ENCODE measurements at regions not wholly inside any gene's neighbourhood (a gene's known extent, or its start where the extent isn't known, plus 50 kb on each side); places are given as distances from the start of the nearest gene placed in this dataset.

DNA sequence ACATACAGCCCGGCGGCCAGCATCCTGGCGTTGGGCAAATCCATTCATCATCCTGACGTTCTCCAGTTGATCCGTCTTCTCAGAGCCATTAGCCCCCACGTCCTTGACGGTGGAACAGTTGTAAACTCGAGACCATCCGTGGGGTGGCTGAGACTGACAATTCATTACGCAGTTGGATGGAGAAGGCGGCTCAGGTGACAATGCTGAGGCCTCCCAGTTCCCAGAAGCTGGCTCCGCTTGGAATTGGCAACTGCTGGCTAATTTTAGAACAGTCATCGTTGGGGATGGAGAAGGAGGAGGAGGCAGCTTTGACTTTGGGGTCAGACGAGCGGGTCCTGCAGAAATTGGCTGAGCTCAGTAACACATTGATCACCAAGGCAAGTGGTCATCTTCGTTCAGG lies 186.5 kb downstream of the PHETA1 start:
- ATAC-seq (no peak), DNase-seq (no peak)
- POLR2A ChIA-PET: no interaction called here
- H3K4me3 Mint-ChIP-seq: no peak overlapping the region
- peaks cover 0 to 2% (median 0%) of the 10 kb centered on the region in 3 donors for H3K36me3 Mint-ChIP-seq
- H3K27me3 Mint-ChIP-seq: peaks cover 7 to 52% (median 23%) of the 10 kb centered on the region in 5 donors
- H3K27ac Mint-ChIP-seq: no peak overlapping the region
- peaks cover 0 to 8% (median 4%) of the 10 kb centered on the region in 4 donors for H3K4me1 Mint-ChIP-seq
- H3K9me3 Mint-ChIP-seq: no peaks in the 10 kb centered on the region

DNA sequence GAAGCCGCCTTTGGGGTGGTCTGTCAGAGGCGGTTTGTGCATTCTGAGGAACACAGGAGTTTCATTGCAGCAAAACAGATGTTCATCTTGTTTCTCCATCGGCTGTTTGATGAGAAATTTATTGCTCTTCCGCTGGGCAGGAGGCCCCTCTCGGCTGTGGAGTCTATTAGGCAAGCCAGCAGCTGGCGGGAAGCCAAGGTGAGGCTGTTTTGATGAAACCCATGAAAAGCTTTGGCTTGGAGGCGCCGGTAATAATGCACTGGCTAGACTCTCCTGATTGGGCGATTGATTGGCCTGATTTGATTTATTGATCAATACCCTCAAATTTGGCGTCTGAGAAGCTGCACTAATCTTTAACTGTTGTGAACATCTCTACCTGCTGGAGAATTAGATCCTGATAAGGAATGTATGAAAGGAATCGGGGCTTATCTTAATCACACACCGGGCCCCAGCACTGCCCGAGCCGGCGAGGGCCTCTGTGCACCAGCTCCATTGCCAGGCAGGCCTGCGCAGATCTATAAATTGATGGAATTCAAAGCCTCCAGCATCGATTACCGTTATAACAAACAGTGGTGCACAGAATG lies 187.7 kb downstream of the PHETA1 start:
- peak in 2 of 10 donors; percentile 10 to 18 for DNase-seq
- Mint-ChIP-seq H3K9me3 (no peaks in the 10 kb centered on the region), H3K27ac (no peak overlapping the region), H3K4me1 (peaks cover 0 to 8% (median 4%) of the 10 kb centered on the region in 4 donors), H3K27me3 (peaks cover 7 to 52% (median 23%) of the 10 kb centered on the region in 5 donors), H3K4me3 (peak overlapping the region in 1 of 10 donors; percentile 4), H3K36me3 (peaks cover 0 to 2% (median 0%) of the 10 kb centered on the region in 3 donors)
- no peak for ATAC-seq
- POLR2A ChIA-PET: no interaction called here

GRCh38 chr12:111180426-111181142 lies 188.3 kb downstream of the PHETA1 start:
- DNase-seq (no peak), ATAC-seq (no peak)
- no peak overlapping the region for H3K4me3 Mint-ChIP-seq
- peaks cover 0 to 2% (median 0%) of the 10 kb centered on the region in 3 donors for H3K36me3 Mint-ChIP-seq
- peaks cover 7 to 52% (median 25%) of the 10 kb centered on the region in 5 donors for H3K27me3 Mint-ChIP-seq
- POLR2A ChIA-PET: no interaction called here
- H3K27ac Mint-ChIP-seq: peak overlapping the region in 1 of 10 donors; percentile 11
- H3K4me1 Mint-ChIP-seq: peaks cover 0 to 8% (median 4%) of the 10 kb centered on the region in 4 donors
- H3K9me3 Mint-ChIP-seq: no peaks in the 10 kb centered on the region

DNA sequence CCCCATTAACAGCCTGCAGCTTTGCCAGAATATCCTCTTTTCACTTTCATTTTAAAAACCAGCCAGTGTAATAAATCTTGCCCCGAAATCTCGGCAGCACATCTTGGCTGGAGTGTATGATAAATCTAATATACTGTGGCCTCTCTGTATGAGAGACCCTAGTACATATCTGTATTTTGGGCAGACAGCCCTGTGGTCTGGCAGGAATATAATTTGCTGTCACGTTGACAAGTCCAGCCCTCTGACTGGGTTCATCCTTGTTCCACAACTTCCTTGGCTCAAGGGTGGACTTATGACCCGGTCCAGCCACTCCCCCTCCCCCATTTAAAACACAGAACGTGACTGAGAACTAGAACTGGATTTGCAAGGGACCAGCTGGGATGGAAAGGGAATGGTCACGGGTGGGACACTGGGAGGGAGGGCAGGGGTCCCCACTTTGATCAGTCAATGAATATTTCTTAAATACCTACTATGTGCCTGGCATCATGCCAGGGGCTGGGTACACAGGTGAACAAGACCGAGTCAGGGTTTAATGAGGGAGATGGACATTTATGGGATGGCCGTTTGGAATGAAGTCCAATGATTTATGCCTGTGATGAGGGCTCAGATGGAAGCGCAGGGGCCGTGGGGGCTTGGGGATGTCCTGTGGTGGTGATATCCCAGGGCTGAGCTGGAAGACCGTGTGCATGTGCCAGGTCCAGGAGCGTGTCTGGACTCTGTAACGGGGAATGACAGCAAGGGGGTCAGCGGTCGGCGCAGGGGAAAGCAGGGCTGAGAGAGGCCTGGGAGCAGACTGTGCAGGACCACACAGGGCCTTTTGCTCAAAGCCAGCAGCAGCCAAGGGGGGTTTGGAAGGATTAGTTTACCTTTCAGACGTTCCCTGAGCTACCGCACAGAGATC lies 190.5 kb downstream of the PHETA1 start:
- peaks cover 0 to 13% (median 4%) of the 10 kb centered on the region in 4 donors for H3K4me1 Mint-ChIP-seq
- H3K36me3 Mint-ChIP-seq: peaks cover 0 to 2% (median 0%) of the 10 kb centered on the region in 3 donors
- H3K4me3 Mint-ChIP-seq: no peak overlapping the region
- POLR2A ChIA-PET: no interaction called here
- peaks cover 7 to 52% (median 28%) of the 10 kb centered on the region in 5 donors for H3K27me3 Mint-ChIP-seq
- no peaks in the 10 kb centered on the region for H3K9me3 Mint-ChIP-seq
- DNase-seq (no peak), ATAC-seq (no peak)
- no peak overlapping the region for H3K27ac Mint-ChIP-seq

DNA sequence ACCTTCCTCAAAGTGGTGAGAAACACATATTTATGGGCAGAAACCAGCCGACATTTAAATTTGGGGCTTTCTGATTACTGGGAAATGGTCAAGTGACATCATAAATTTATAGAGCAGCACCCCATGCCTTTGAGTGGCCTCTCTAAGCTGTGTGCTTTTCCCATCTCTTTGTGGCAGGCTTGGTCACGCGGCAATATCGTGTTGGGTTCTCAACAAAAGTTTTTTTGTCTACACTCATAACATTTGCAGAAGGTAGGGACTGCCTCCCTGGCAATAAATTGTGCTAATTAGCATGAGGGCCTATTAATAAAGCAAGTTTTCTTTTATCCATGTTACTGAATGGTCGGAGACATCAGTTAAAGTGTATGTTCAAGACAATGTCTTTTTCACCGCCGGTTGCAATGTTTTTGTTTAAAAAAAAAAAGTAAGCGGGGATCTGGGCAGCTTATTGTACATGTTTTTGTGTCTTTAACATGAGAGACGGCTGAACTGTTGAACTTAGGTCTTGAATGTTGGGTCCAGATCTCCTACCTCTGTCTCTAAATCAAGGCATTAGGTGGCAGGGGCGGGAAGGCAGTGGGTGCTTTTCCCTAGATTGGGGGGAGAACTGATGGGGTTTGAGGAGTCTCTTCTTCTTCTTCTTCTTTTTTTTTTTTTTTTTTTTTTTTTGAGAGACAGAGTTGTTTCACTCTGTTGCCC lies 193.3 kb downstream of the PHETA1 start:
- Mint-ChIP-seq H3K4me1 (peaks cover 1 to 8% (median 3%) of the 10 kb centered on the region in 4 donors), H3K9me3 (no peaks in the 10 kb centered on the region), H3K4me3 (no peak overlapping the region), H3K27me3 (peaks cover 5 to 34% (median 18%) of the 10 kb centered on the region in 5 donors), H3K27ac (peak overlapping the region in 1 of 10 donors; percentile 56), H3K36me3 (no peaks in the 10 kb centered on the region)
- DNase-seq (no peak), ATAC-seq (no peak)
- POLR2A ChIA-PET: no interaction called here

DNA sequence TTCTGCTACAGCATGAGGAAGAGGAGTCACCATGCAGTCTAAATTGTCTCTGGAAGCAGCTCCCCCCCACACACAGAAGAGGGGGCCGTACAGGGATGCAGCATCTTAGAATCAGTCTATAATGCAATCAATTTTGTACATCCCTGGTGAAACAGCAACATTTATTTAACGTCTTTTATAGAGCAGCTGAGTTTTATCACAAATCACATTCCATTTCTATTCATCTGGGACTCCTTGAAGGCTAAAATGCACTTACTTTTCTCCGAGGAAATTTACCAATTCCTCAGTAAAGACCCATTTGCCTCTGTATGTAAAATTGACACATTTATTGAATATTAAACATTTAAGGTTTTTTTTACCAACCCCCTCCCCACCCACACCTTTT lies 193.9 kb downstream of the PHETA1 start:
- H3K4me1 Mint-ChIP-seq: peaks cover 1 to 10% (median 5%) of the 10 kb centered on the region in 4 donors
- DNase-seq (no peak), ATAC-seq (no peak)
- H3K27me3 Mint-ChIP-seq: peaks cover 2 to 33% (median 14%) of the 10 kb centered on the region in 5 donors
- no peaks in the 10 kb centered on the region for H3K36me3 Mint-ChIP-seq
- no peak overlapping the region for H3K4me3 Mint-ChIP-seq
- no peak overlapping the region for H3K27ac Mint-ChIP-seq
- no peaks in the 10 kb centered on the region for H3K9me3 Mint-ChIP-seq
- POLR2A ChIA-PET: no interaction called here

- DNase-seq (peak in 3 of 10 donors; percentile 0 to 32 (median 6)), ATAC-seq (no peak)
- H3K4me1 Mint-ChIP-seq: peaks cover 1 to 14% (median 5%) of the 10 kb centered on the region in 4 donors
- H3K9me3 Mint-ChIP-seq: no peaks in the 10 kb centered on the region
- no peaks in the 10 kb centered on the region for H3K36me3 Mint-ChIP-seq
- H3K27ac Mint-ChIP-seq: no peak overlapping the region
- POLR2A ChIA-PET: no interaction called here
- H3K4me3 Mint-ChIP-seq: no peak overlapping the region
- H3K27me3 Mint-ChIP-seq: peaks cover 2 to 33% (median 12%) of the 10 kb centered on the region in 5 donors
These were observed 194.5 kb downstream of the PHETA1 start for GRCh38 chr12:111174251-111174960.

DNA sequence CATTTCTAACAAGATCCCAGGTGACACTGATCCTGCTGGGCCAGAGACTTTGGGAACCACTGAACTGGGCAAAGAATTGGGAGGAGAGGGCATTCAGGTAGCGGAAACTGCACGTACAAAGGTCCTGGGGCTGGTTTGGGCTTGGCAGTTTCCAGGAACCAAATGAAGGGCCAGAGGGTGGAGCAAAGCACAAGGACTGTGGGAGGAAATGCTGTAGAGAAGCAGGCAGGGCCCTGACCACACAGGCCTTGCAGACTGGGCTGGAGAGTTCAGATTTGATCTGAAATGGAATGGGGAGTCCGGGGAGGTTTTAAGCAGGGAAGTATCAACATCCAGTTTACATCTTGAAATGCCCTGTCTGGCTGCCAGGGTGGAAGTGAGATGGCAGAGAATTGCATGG lies 195.1 kb downstream of the PHETA1 start:
- DNase-seq (no peak), ATAC-seq (no peak)
- H3K4me3 Mint-ChIP-seq: no peak overlapping the region
- peaks cover 1 to 14% (median 5%) of the 10 kb centered on the region in 4 donors for H3K4me1 Mint-ChIP-seq
- POLR2A ChIA-PET: no interaction called here
- H3K36me3 Mint-ChIP-seq: no peaks in the 10 kb centered on the region
- no peaks in the 10 kb centered on the region for H3K9me3 Mint-ChIP-seq
- H3K27ac Mint-ChIP-seq: peak overlapping the region in 1 of 10 donors; percentile 79
- peaks cover 2 to 27% (median 10%) of the 10 kb centered on the region in 5 donors for H3K27me3 Mint-ChIP-seq

GRCh38 chr12:111173391-111173790 lies 195.5 kb downstream of the PHETA1 start:
- H3K4me1 Mint-ChIP-seq: peaks cover 1 to 14% (median 5%) of the 10 kb centered on the region in 4 donors
- DNase-seq (no peak), ATAC-seq (no peak)
- H3K36me3 Mint-ChIP-seq: no peaks in the 10 kb centered on the region
- peak overlapping the region in 2 of 10 donors; percentile 1 to 79 for H3K27ac Mint-ChIP-seq
- H3K27me3 Mint-ChIP-seq: peaks cover 2 to 24% (median 10%) of the 10 kb centered on the region in 5 donors
- H3K4me3 Mint-ChIP-seq: no peak overlapping the region
- H3K9me3 Mint-ChIP-seq: no peaks in the 10 kb centered on the region
- POLR2A ChIA-PET: no interaction called here

- ATAC-seq (no peak), DNase-seq (no peak)
- H3K36me3 Mint-ChIP-seq: no peaks in the 10 kb centered on the region
- POLR2A ChIA-PET: no interaction called here
- peaks cover 2 to 19% (median 7%) of the 10 kb centered on the region in 5 donors for H3K27me3 Mint-ChIP-seq
- no peaks in the 10 kb centered on the region for H3K9me3 Mint-ChIP-seq
- H3K4me3 Mint-ChIP-seq: no peak overlapping the region
- no peak overlapping the region for H3K27ac Mint-ChIP-seq
- H3K4me1 Mint-ChIP-seq: peaks cover 4 to 14% (median 8%) of the 10 kb centered on the region in 4 donors
These were observed 196.1 kb downstream of the PHETA1 start for GRCh38 chr12:111172786-111173185.

- Mint-ChIP-seq H3K27ac (no peak overlapping the region), H3K9me3 (no peaks in the 10 kb centered on the region), H3K4me1 (peaks cover 4 to 14% (median 8%) of the 10 kb centered on the region in 4 donors), H3K36me3 (no peaks in the 10 kb centered on the region), H3K27me3 (peaks cover 2 to 14% (median 7%) of the 10 kb centered on the region in 5 donors), H3K4me3 (no peak overlapping the region)
- POLR2A ChIA-PET: no interaction called here
- no peak for DNase-seq
- ATAC-seq: no peak
These were observed 197.1 kb downstream of the PHETA1 start for GRCh38 chr12:111171832-111172231.

GRCh38 chr12:111171345-111171744 lies 197.6 kb downstream of the PHETA1 start:
- DNase-seq: no peak
- POLR2A ChIA-PET: no interaction called here
- Mint-ChIP-seq H3K4me1 (peaks cover 4 to 14% (median 8%) of the 10 kb centered on the region in 4 donors), H3K27me3 (peaks cover 2 to 12% (median 7%) of the 10 kb centered on the region in 5 donors), H3K27ac (no peak overlapping the region), H3K9me3 (no peaks in the 10 kb centered on the region), H3K4me3 (no peak overlapping the region), H3K36me3 (no peaks in the 10 kb centered on the region)
- no peak for ATAC-seq

Data from naive thymus-derived CD8-positive, alpha-beta T cell (primary cell).